Loucy (cell line): ENCODE measurements at regions not wholly inside any gene's neighbourhood (a gene's known extent, or its start where the extent isn't known, plus 50 kb on each side); places are given as distances from the start of the nearest gene placed in this dataset.
"Not testable (repeated sequence)": the region's sequence is repeated elsewhere in the genome, so short reads cannot be mapped to it uniquely, and the experiment has no call there.

Experiments used
- CTCF ChIP-seq: fragments of 200-600 bp; sonication (generic); conservative IDR thresholded peaks from 2 replicates; pipeline ENCODE4 v1.5.1; 2014; ENCODE audit warnings: mild to moderate bottlenecking, antibody characterized with exemption, low read length
- EZH2phosphoT487 ChIP-seq: fragments of 200-600 bp; IDR thresholded peaks from 2 replicates; pipeline ENCODE4 v1.6.1; 2018; ENCODE audit warnings: antibody characterized with exemption, mild to moderate bottlenecking, moderate library complexity, borderline replicate concordance

GRCh38 chr14:43128429-43128828 is 1378.7 kb downstream of the FSCB start:
- not testable (repeated sequence) for TF ChIP-seq CTCF, EZH2phosphoT487
